ENCODE measurements at regions not wholly inside any gene's neighbourhood (a gene's known extent, or its start where the extent isn't known, plus 50 kb on each side); places are given as distances from the start of the nearest gene placed in this dataset.

- intact Hi-C loops (cut with DNase I) = no loop called here
- Histone ChIP-seq H3K27ac (no peak overlapping the region), H3K36me3 (no peaks in the 10 kb centered on the region), H3K4me3 (no peak overlapping the region), H3K9me3 (no peaks in the 10 kb centered on the region), H3K4me1 (no peaks in the 10 kb centered on the region), H3K27me3 (no peaks in the 10 kb centered on the region)
- no peak for DNase-seq (ENCODE audit: low spot score in 2 of 2)
- TF ChIP-seq CTCF (IDR thresholded peaks at IDR 0.05) = no peak
Measured at GRCh38 chr18:64614446-64614845, 465.6 kb upstream of the LINC00305 start.

DNA sequence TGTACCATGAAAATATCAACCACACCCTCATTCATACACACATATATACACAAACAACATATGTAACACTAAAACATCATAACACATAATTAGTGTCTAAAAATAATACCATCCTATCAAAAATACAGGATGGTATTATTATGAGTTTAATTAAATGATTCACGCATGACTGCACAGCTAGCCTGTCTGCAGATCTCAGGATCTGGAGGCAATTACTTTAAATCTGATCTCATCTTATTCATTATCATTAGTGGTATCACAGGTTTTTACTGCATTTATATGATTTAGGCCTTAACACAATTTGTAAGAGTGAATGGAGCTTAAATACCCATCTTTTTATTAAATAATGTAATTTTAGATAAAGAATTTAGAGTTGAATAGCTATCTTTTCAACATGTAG is 443.4 kb upstream of the LINC00305 start:
- Histone ChIP-seq H3K27ac (no peak overlapping the region), H3K4me3 (no peak overlapping the region), H3K27me3 (no peaks in the 10 kb centered on the region), H3K9me3 (no peaks in the 10 kb centered on the region), H3K4me1 (no peaks in the 10 kb centered on the region), H3K36me3 (no peaks in the 10 kb centered on the region)
- no peak for DNase-seq (ENCODE audit: low spot score in 2 of 2)
- TF ChIP-seq CTCF (IDR thresholded peaks at IDR 0.05) = no peak
- intact Hi-C loops (cut with DNase I) = no loop called here

GRCh38 chr18:64589000-64589399 is 440.1 kb upstream of the LINC00305 start:
- Histone ChIP-seq H3K36me3 (no peaks in the 10 kb centered on the region), H3K4me1 (no peaks in the 10 kb centered on the region), H3K27ac (no peak overlapping the region), H3K9me3 (no peaks in the 10 kb centered on the region), H3K27me3 (no peaks in the 10 kb centered on the region), H3K4me3 (no peak overlapping the region)
- DNase-seq (ENCODE audit: low spot score in 2 of 2) = no peak
- intact Hi-C loops (cut with DNase I) = no loop called here
- TF ChIP-seq CTCF (IDR thresholded peaks at IDR 0.05) = no peak

DNA sequence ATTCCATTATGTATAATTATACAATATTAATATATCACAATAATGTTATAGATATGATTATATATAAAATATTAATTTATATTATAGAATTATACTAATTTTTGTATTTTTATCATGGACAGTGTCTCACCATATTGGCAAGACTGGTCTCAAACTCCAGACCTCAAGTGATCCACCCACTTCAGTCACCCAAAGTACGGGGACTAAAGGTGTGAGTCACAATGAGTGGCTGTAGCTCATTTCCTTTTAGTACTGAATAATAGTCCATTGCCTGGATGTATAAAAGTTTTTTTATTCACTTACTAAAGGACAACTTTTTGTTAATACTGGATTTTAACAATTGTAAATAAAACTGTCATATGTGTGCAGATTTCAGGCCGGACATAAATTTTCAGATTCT is 417.6 kb upstream of the LINC00305 start:
- H3K4me1 ChIP-seq = no peaks in the 10 kb centered on the region
- H3K4me3 ChIP-seq = no peak overlapping the region
- H3K27ac ChIP-seq = no peak overlapping the region
- H3K9me3 ChIP-seq = no peaks in the 10 kb centered on the region
- no peaks in the 10 kb centered on the region for H3K27me3 ChIP-seq
- no peak for TF ChIP-seq CTCF (IDR thresholded peaks at IDR 0.05)
- intact Hi-C loops (cut with DNase I) = no loop called here
- no peak for DNase-seq (ENCODE audit: low spot score in 2 of 2)
- H3K36me3 ChIP-seq = no peaks in the 10 kb centered on the region

DNA sequence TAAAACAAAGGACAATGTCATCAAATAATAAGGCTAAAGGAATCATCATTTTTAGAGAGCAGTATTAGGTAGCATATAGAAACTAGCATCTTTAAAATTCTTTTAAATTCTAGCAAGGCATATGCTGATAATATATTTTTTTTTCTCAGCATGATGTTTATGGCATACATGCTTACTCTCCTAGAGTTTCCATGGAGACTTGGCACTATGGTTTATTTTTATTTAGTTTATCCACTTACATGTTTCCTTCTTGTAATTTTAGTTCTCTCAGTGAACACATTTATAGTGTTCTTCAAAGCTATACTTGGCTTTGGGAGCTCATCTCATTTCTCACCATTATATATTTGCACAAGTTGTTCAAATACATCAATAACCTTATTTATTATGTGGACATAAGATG is 413.8 kb upstream of the LINC00305 start:
- Histone ChIP-seq H3K27ac (no peak overlapping the region), H3K4me3 (no peak overlapping the region), H3K4me1 (no peaks in the 10 kb centered on the region), H3K27me3 (no peaks in the 10 kb centered on the region), H3K36me3 (no peaks in the 10 kb centered on the region), H3K9me3 (no peaks in the 10 kb centered on the region)
- no peak for TF ChIP-seq CTCF (IDR thresholded peaks at IDR 0.05)
- intact Hi-C loops (cut with DNase I) = no loop called here
- DNase-seq (ENCODE audit: low spot score in 2 of 2) = no peak

DNA sequence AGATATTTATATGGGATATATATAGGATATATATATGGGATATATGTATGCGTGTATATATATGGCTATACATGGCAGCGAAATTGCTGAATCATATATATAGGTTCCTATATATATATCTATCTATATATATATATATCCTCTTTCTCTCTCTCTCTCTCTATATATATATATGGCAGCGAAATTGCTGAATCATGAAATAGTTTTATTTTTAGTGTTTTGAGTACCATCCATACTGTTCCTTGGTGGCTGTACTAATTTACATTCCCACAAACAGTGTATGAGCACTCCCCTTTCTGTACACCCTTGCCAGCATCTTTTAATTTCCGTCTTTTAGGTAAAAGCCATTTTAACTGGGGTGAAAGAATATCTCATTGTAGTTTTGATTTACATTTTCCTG is 397.6 kb upstream of the LINC00305 start:
- Histone ChIP-seq H3K36me3 (no peaks in the 10 kb centered on the region), H3K27me3 (no peaks in the 10 kb centered on the region), H3K27ac (no peak overlapping the region), H3K9me3 (no peaks in the 10 kb centered on the region), H3K4me1 (no peaks in the 10 kb centered on the region), H3K4me3 (no peak overlapping the region)
- intact Hi-C loops (cut with DNase I) = no loop called here
- no peak for TF ChIP-seq CTCF (IDR thresholded peaks at IDR 0.05)
- no peak for DNase-seq (ENCODE audit: low spot score in 2 of 2)
